SK-N-SH (cell line): ENCODE measurements at regions not wholly inside any gene's neighbourhood (a gene's known extent, or its start where the extent isn't known, plus 50 kb on each side); places are given as distances from the start of the nearest gene placed in this dataset.

Experiments
- CTCF ChIA-PET: fragments of 300-600, 350-600 bp; formaldehyde crosslinking; extraction: SDS; loops from one replicate; lab custom pipeline; 2021; lab: Yijun Ruan, JAX
- POLR2A ChIA-PET: fragments of 350-600 bp; sonication (Branson Sonifier 250); formaldehyde crosslinking; extraction: SDS; loops from one replicate; lab custom pipeline; 2020; ENCODE audit warnings: antibody characterized with exemption, inconsistent platforms; lab: Yijun Ruan, JAX
- DNase-seq: peaks from one replicate; pipeline ENCODE4 v3.0.0; 2012
- H2AFZ ChIP-seq: fragments of 200-600 bp; sonication (generic); 2 replicates; pipeline ENCODE4 v1.8.1; 2016; ENCODE audit warnings: antibody characterized with exemption, mild to moderate bottlenecking, low read depth
- H3F3A ChIP-seq: fragments of 200-600 bp; sonication (generic); replicated peaks from 2 replicates; pipeline ENCODE3; 2016; ENCODE audit warnings: antibody characterized with exemption, mild to moderate bottlenecking; ENCODE audit not compliant: insufficient read depth
- H3K27ac ChIP-seq, 2 experiments: fragments of 200-500 bp in 1 of 2; fragments of 200-600 bp in 1 of 2; sonication (Bioruptor generic) in 1 of 2; sonication (generic), shearing (Covaris generic) in 1 of 2; 2 replicates each; pipeline versions ENCODE4 v1.5.1 to v1.6.1; 2014 to 2016; ENCODE audit warnings: low read depth in 2 of 2, inconsistent platforms in 1 of 2, low read length in 1 of 2, mild to moderate bottlenecking in 1 of 2, mixed read lengths in 1 of 2
- H3K27me3 ChIP-seq: fragments of 200-600 bp; sonication (generic), shearing (Covaris generic); 2 replicates; pipeline ENCODE4 v1.6.1; 2016; ENCODE audit warnings: mixed run types; ENCODE audit not compliant: insufficient read depth
- H3K36me3 ChIP-seq, 2 experiments: fragments of 200-500 bp in 1 of 2; fragments of 200-600 bp in 1 of 2; sonication (Bioruptor generic) in 1 of 2; sonication (generic) in 1 of 2; replicated peaks in 1 of 2; 2 replicates each; pipeline versions ENCODE3 to v1.5.1; 2014 to 2016; ENCODE audit warnings: low read length in 1 of 2, mild to moderate bottlenecking in 1 of 2; ENCODE audit not compliant: insufficient read depth in 2 of 2, control insufficient read depth in 1 of 2
- H3K4me1 ChIP-seq, 2 experiments: fragments of 200-500 bp in 1 of 2; fragments of 200-600 bp in 1 of 2; sonication (Bioruptor generic) in 1 of 2; sonication (generic), shearing (Covaris generic) in 1 of 2; 2 replicates each; pipeline versions ENCODE4 v1.5.1 to v1.6.1; 2014 to 2016; ENCODE audit warnings: low read depth in 1 of 2, low read length in 1 of 2, mixed run types in 1 of 2; ENCODE audit not compliant: insufficient read depth in 2 of 2, control insufficient read depth in 1 of 2
- H3K4me2 ChIP-seq: fragments of 200-600 bp; sonication (generic), shearing (Covaris generic); 2 replicates; pipeline ENCODE4 v1.6.1; 2017; ENCODE audit warnings: mixed run types
- H3K4me3 ChIP-seq, 2 experiments: fragments of 200-500 bp in 1 of 2; fragments of 200-600 bp in 1 of 2; sonication (Bioruptor generic) in 1 of 2; sonication (generic), shearing (Covaris generic) in 1 of 2; 2 replicates each; pipeline versions ENCODE4 v1.5.1 to v1.8.1; 2014 to 2016; ENCODE audit warnings: low read depth in 2 of 2, inconsistent platforms in 1 of 2, low read length in 1 of 2, mild to moderate bottlenecking in 1 of 2, mixed read lengths in 1 of 2, moderate library complexity in 1 of 2
- H3K79me2 ChIP-seq: fragments of 200-600 bp; sonication (generic); 2 replicates; pipeline ENCODE4 v1.8.1; 2017; ENCODE audit warnings: mild to moderate bottlenecking; ENCODE audit not compliant: insufficient read depth
- H3K9ac ChIP-seq: fragments of 200-600 bp; sonication (generic); 2 replicates; pipeline ENCODE4 v1.6.1; 2017; ENCODE audit warnings: mixed run types
- H3K9me2 ChIP-seq: fragments of 200-600 bp; sonication (generic); 2 replicates; pipeline ENCODE4 v1.6.1; 2017; ENCODE audit warnings: mixed run types
- H3K9me3 ChIP-seq: fragments of 200-600 bp; sonication (generic); 2 replicates; pipeline ENCODE4 v1.6.1; 2017; ENCODE audit warnings: mixed run types, mild to moderate bottlenecking, moderate library complexity
- H4K20me1 ChIP-seq: fragments of 200-600 bp; sonication (generic); 2 replicates; pipeline ENCODE4 v1.6.1; 2017; ENCODE audit warnings: mild to moderate bottlenecking, mixed run types; ENCODE audit not compliant: insufficient read depth
- FOSL2 ChIP-seq: IDR thresholded peaks from 2 replicates; pipeline ENCODE4 v1.4.0; 2012; ENCODE audit warnings: low read depth, mild to moderate bottlenecking, moderate library complexity, borderline replicate concordance
- GABPA ChIP-seq: IDR thresholded peaks from 2 replicates; pipeline ENCODE4 v1.4.0; 2012; ENCODE audit warnings: low read depth, mild to moderate bottlenecking
- GATA2 ChIP-seq: sonication (generic); formaldehyde crosslinking; IDR thresholded peaks from 2 replicates; pipeline ENCODE4 v1.5.0; 2020; ENCODE audit warnings: mild to moderate bottlenecking, missing genetic modification reagents
- JUND ChIP-seq: IDR thresholded peaks from 2 replicates; pipeline ENCODE4 v1.4.0; 2012
- MXI1 ChIP-seq: IDR thresholded peaks from 2 replicates; pipeline ENCODE4 v1.6.1; 2012; ENCODE audit warnings: mild to moderate bottlenecking, low read depth, low read length, improper control_type of control experiment
- RAD21 ChIP-seq: IDR thresholded peaks from 2 replicates; pipeline ENCODE4 v1.6.1; 2012; ENCODE audit warnings: mild to moderate bottlenecking, low read length
- RCOR1 ChIP-seq: fragments of 150-350 bp; IDR thresholded peaks from 2 replicates; pipeline ENCODE4 v1.6.1; 2017; ENCODE audit warnings: antibody characterized with exemption, low read length
- REST ChIP-seq: IDR thresholded peaks from 2 replicates; pipeline ENCODE4 v1.6.1; 2012; ENCODE audit warnings: mild to moderate bottlenecking, low read depth, low read length, moderate library complexity
- RFX5 ChIP-seq: IDR thresholded peaks from 2 replicates; pipeline ENCODE4 v1.6.1; 2012; ENCODE audit warnings: mild to moderate bottlenecking, improper control_type of control experiment, low read length
- SIN3A ChIP-seq: IDR thresholded peaks from 2 replicates; pipeline ENCODE4 v1.6.1; 2012; ENCODE audit warnings: low read depth, mild to moderate bottlenecking, low read length, moderate library complexity, borderline replicate concordance
- SMC3 ChIP-seq: IDR thresholded peaks from 2 replicates; pipeline ENCODE4 v1.6.1; 2012; ENCODE audit warnings: low read depth, low read length, improper control_type of control experiment
- TAF1 ChIP-seq: IDR thresholded peaks from 2 replicates; pipeline ENCODE4 v1.6.1; 2012; ENCODE audit warnings: low read depth, mild to moderate bottlenecking, low read length, moderate library complexity, borderline replicate concordance
- TEAD4 ChIP-seq: IDR thresholded peaks from 2 replicates; pipeline ENCODE4 v1.4.0; 2012; ENCODE audit warnings: mild to moderate bottlenecking, borderline replicate concordance; ENCODE audit not compliant: insufficient read depth
- USF2 ChIP-seq: fragments of 150-350 bp; IDR thresholded peaks from 2 replicates; pipeline ENCODE4 v1.6.1; 2017; ENCODE audit warnings: antibody characterized with exemption, low read length, low read depth, borderline replicate concordance
- WGBS: methylation state at CpG from one replicate; pipeline ENCODE4 v1.1.6; 2017; ENCODE audit warnings: low lambda C conversion rate; 5-methylcytosine and 5-hydroxymethylcytosine counted together

- Histone ChIP-seq H3K4me3 (no peak overlapping the region), H3K27ac (no peak overlapping the region), H4K20me1 (no peaks in the 10 kb centered on the region), H3K4me2 (no peak overlapping the region), H3K9me2 (no peaks in the 10 kb centered on the region), H3K4me1 (no peaks in the 10 kb centered on the region; a peak in 1 of 4 replicates), H3K36me3 (no peaks in the 10 kb centered on the region), H3F3A (no peaks in the 10 kb centered on the region), H3K9ac (no peak overlapping the region), H3K79me2 (no peaks in the 10 kb centered on the region), H3K27me3 (no peaks in the 10 kb centered on the region), H3K9me3 (no peaks in the 10 kb centered on the region), H2AFZ (no peak overlapping the region)
- DNase-seq: no peak
- ChIA-PET CTCF (no interaction called here), POLR2A (no interaction called here)
- TF ChIP-seq GABPA: no peak
- TF ChIP-seq USF2: no peak
- TF ChIP-seq SIN3A: no peak
- no peak for TF ChIP-seq GATA2 (CRISPR knock-in tag)
- no peak for TF ChIP-seq FOSL2
- TF ChIP-seq JUND: no peak
- no peak for TF ChIP-seq MXI1
- TF ChIP-seq RAD21: no peak
- TF ChIP-seq SMC3: no peak
- TF ChIP-seq RCOR1: no peak
- TF ChIP-seq TEAD4: no peak
- no peak for TF ChIP-seq TAF1
- no peak for TF ChIP-seq RFX5
- 25% methylated on average over 3 of the region's 3 CpGs for WGBS
These were observed 165.0 kb upstream of the SRRM4 start for GRCh38 chr12:118816296-118816695.

- CTCF ChIA-PET: interaction anchor here (0.6 to 1.8 kb wide), 5 partner anchors 17 to 117 kb away, joined by 3 to 5 read pairs (median 3); no protein-coding TSS in a partner anchor
- no peak overlapping the region for H3K27ac ChIP-seq
- H4K20me1 ChIP-seq: no peaks in the 10 kb centered on the region
- H2AFZ ChIP-seq: no peak overlapping the region
- H3K27me3 ChIP-seq: no peaks in the 10 kb centered on the region
- no peaks in the 10 kb centered on the region for H3K79me2 ChIP-seq
- H3K36me3 ChIP-seq: no peaks in the 10 kb centered on the region
- H3F3A ChIP-seq: no peaks in the 10 kb centered on the region
- POLR2A ChIA-PET: no interaction called here
- TF ChIP-seq REST (no peak), USF2 (no peak), RFX5 (no peak), RAD21 (peak; percentile 45)
- TF ChIP-seq, all 33 proteins: peak for 1
- H3K4me3 ChIP-seq: no peak overlapping the region
- H3K9me2 ChIP-seq: no peaks in the 10 kb centered on the region
- WGBS: 45% methylated on average over 5 of the region's 5 CpGs
- H3K9ac ChIP-seq: no peak overlapping the region
- no peaks in the 10 kb centered on the region for H3K4me1 ChIP-seq
- DNase-seq: peak; percentile 13
- no peaks in the 10 kb centered on the region for H3K9me3 ChIP-seq
- H3K4me2 ChIP-seq: no peak overlapping the region
These were observed 159.9 kb upstream of the SRRM4 start for GRCh38 chr12:118821386-118821925.
